Epithelial cell of esophagus (primary cell): ENCODE measurements at regions not wholly inside any gene's neighbourhood (a gene's known extent, or its start where the extent isn't known, plus 50 kb on each side); places are given as distances from the start of the nearest gene placed in this dataset.

ENCODE experiments used
- DNase-seq: peaks from one replicate; pipeline ENCODE4 v3.0.0; 2010; ENCODE audit warnings: low read depth
- H3K4me3 ChIP-seq: 2 replicates; pipeline ENCODE4 v1.5.1; 2011; ENCODE audit warnings: mild to moderate bottlenecking, low read length, control low read depth
- CTCF ChIP-seq: IDR thresholded peaks from 2 replicates; pipeline ENCODE4 v1.5.1; 2011; ENCODE audit warnings: low read depth, mild to moderate bottlenecking, low read length, control low read depth, inconsistent platforms; ENCODE audit not compliant: insufficient read depth; ENCODE audit errors: missing control alignments

GRCh38 chr14:106679776-106680175 is 1153.4 kb downstream of the TMEM121 start:
- H3K4me3 ChIP-seq = no peak overlapping the region
- TF ChIP-seq CTCF = no peak
- DNase-seq = no peak

GRCh38 chr14:106681161-106681560 is 1154.8 kb downstream of the TMEM121 start:
- DNase-seq = no peak
- TF ChIP-seq CTCF = no peak
- no peak overlapping the region for H3K4me3 ChIP-seq

- no peak for DNase-seq
- TF ChIP-seq CTCF = no peak
- H3K4me3 ChIP-seq = no peak overlapping the region
These were observed 1155.2 kb downstream of the TMEM121 start for GRCh38 chr14:106681568-106681967.

- TF ChIP-seq CTCF = no peak
- H3K4me3 ChIP-seq = no peak overlapping the region
- no peak for DNase-seq
These were observed 1157.2 kb downstream of the TMEM121 start for GRCh38 chr14:106683631-106684030.

- no peak overlapping the region for H3K4me3 ChIP-seq
- DNase-seq = no peak
- no peak for TF ChIP-seq CTCF
These were observed 1160.2 kb downstream of the TMEM121 start for GRCh38 chr14:106686533-106686932.

GRCh38 chr14:106690333-106690891 is 1164.0 kb downstream of the TMEM121 start:
- DNase-seq = no peak
- H3K4me3 ChIP-seq = no peak overlapping the region
- TF ChIP-seq CTCF = no peak

- DNase-seq = no peak
- TF ChIP-seq CTCF = peak; percentile 7
- no peak overlapping the region for H3K4me3 ChIP-seq
These were observed 1165.4 kb downstream of the TMEM121 start for GRCh38 chr14:106691601-106692291.
